Tibial nerve (tissue), 3 donors: ENCODE measurements at regions not wholly inside any gene's neighbourhood (a gene's known extent, or its start where the extent isn't known, plus 50 kb on each side); places are given as distances from the start of the nearest gene placed in this dataset.

ENCODE experiments used
- CTCF ChIP-seq, 5 experiments: fragments of 200-600 bp in 3 of 5; fragments of 450-650 bp in 2 of 5; sonication (generic) in 3 of 5; IDR thresholded peaks; one replicate each; pipeline ENCODE4 v1.5.1; 2016 to 2019; ENCODE audit warnings: antibody characterized with exemption in 5 of 5, mild to moderate bottlenecking in 3 of 5, moderate library complexity in 2 of 5
- POLR2A ChIP-seq, 2 donors: fragments of 450-650 bp; IDR thresholded peaks; one replicate each; pipeline ENCODE4 v1.6.1; 2017; ENCODE audit warnings: antibody characterized with exemption in 2 of 2, mild to moderate bottlenecking in 2 of 2, moderate library complexity in 2 of 2

GRCh38 chr11:80629466-80629865, 1188.6 kb upstream of the TENM4 start:
- TF ChIP-seq CTCF (IDR thresholded peaks at IDR 0.05) = no peak
- no peak for TF ChIP-seq POLR2A (IDR thresholded peaks at IDR 0.05)
